Thyroid gland (tissue), 4 donors: ENCODE measurements at regions not wholly inside any gene's neighbourhood (a gene's known extent, or its start where the extent isn't known, plus 50 kb on each side); places are given as distances from the start of the nearest gene placed in this dataset.

Experiments used
- DNase-seq, 2 donors: peaks; one replicate each; pipeline ENCODE4 v3.0.0-alpha.2; 2019
- H3K27ac ChIP-seq, 3 donors: fragments of 200-600 bp; sonication (generic); 1 replicate in 2 of 3; 2 replicates in 1 of 3; pipeline ENCODE4 v1.5.1; 2016 to 2019; ENCODE audit warnings: mild to moderate bottlenecking in 1 of 3, moderate library complexity in 1 of 3
- H3K27me3 ChIP-seq: fragments of 200-600 bp; sonication (generic); one replicate; pipeline ENCODE4 v1.5.1; 2019
- H3K36me3 ChIP-seq, 2 donors: fragments of 200-600 bp; sonication (generic); one replicate each; pipeline ENCODE4 v1.5.1; 2016 to 2019
- H3K4me1 ChIP-seq, 2 donors: fragments of 200-600 bp; sonication (generic); one replicate each; pipeline ENCODE4 v1.5.1; 2017 to 2019
- H3K4me3 ChIP-seq, 3 donors: fragments of 200-600 bp; sonication (generic); replicated peaks in 1 of 3; 1 replicate in 2 of 3; 2 replicates in 1 of 3; pipeline ENCODE4 v1.5.1; 2016; ENCODE audit warnings: mild to moderate bottlenecking in 1 of 3
- H3K9me3 ChIP-seq: fragments of 200-600 bp; sonication (generic); one replicate; pipeline ENCODE4 v1.5.1; 2017
- POLR2A ChIP-seq, 2 donors: fragments of 450-650 bp; IDR thresholded peaks; one replicate each; pipeline ENCODE4 v1.6.1; 2017; ENCODE audit warnings: antibody characterized with exemption in 2 of 2, mild to moderate bottlenecking in 2 of 2, moderate library complexity in 1 of 2
- WGBS, 2 donors: methylation state at CpG; one replicate each; pipeline ENCODE4 v1.1.5; 2017; 5-methylcytosine and 5-hydroxymethylcytosine counted together
- intact Hi-C: fragments of 100-400 bp; cut with DNase I; formaldehyde crosslinking; loops from one replicate; pipeline ENCODE4 v1.15.1; 2023
- TF ChIP-seq, protein P1 (sequence below), 6 experiments: fragments of 200-600 bp in 3 of 6; fragments of 450-650 bp in 3 of 6; sonication (generic) in 3 of 6; IDR thresholded peaks; one replicate each; pipeline ENCODE4 v1.5.1; 2016 to 2019; ENCODE audit warnings: antibody characterized with exemption in 6 of 6, mild to moderate bottlenecking in 2 of 6, inconsistent platforms in 1 of 6, moderate library complexity in 1 of 6

DNA sequence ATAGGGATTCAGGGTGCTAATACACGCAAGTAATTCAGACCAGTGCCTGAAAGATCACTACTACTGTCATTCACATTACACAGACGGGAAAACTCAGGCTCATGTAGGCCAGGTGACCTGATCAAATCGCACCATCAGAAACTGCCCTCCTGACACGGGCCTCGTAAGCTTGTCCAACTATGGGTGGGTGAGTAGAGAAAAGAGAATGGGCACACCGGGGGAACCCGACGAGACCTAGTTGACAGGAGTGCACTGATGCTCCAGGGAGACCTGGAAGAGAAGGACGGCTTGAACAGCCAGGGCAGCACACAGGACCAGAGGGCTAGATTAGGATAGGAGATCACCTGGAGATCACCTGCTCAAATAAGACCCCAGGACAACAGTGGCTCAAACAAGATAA is 166.9 kb upstream of the DIO3 start:
- no peak for DNase-seq
- TF ChIP-seq, protein P1, sequence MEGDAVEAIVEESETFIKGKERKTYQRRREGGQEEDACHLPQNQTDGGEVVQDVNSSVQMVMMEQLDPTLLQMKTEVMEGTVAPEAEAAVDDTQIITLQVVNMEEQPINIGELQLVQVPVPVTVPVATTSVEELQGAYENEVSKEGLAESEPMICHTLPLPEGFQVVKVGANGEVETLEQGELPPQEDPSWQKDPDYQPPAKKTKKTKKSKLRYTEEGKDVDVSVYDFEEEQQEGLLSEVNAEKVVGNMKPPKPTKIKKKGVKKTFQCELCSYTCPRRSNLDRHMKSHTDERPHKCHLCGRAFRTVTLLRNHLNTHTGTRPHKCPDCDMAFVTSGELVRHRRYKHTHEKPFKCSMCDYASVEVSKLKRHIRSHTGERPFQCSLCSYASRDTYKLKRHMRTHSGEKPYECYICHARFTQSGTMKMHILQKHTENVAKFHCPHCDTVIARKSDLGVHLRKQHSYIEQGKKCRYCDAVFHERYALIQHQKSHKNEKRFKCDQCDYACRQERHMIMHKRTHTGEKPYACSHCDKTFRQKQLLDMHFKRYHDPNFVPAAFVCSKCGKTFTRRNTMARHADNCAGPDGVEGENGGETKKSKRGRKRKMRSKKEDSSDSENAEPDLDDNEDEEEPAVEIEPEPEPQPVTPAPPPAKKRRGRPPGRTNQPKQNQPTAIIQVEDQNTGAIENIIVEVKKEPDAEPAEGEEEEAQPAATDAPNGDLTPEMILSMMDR (IDR thresholded peaks at IDR 0.05): no peak
- Histone ChIP-seq H3K27me3 (no peaks in the 10 kb centered on the region), H3K4me1 (no peaks in the 10 kb centered on the region), H3K9me3 (no peaks in the 10 kb centered on the region), H3K27ac (no peak overlapping the region), H3K4me3 (no peak overlapping the region), H3K36me3 (no peaks in the 10 kb centered on the region)
- 92% methylated on average over 9 of the region's 9 CpGs for WGBS, 2 donors
- intact Hi-C loops: no loop called here

DNA sequence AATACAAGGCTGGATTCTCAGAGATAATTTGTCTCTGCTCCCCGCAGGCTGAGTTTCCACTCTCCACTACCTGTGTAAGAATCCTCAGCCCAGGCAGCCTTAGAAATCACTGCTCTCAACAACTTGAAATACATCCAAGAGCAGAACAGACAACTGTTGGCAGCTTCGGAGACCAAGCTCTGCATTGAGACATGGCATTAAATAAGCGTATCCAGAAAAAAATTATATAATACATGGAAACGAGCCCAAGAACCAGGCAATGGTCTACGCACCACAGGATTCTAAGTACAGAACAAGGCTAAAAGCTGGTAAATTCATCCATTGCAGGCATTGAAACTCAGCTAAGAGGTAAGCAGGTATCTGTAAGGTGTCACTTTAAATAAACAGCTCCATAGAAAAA is 165.5 kb upstream of the DIO3 start:
- H3K27ac ChIP-seq: no peak overlapping the region
- no peaks in the 10 kb centered on the region for H3K27me3 ChIP-seq
- 70 to 86% methylated on average over 5 of the region's 5 CpGs for WGBS, 2 donors
- no peaks in the 10 kb centered on the region for H3K4me1 ChIP-seq
- no peak for DNase-seq
- TF ChIP-seq, protein P1 (IDR thresholded peaks at IDR 0.05): no peak
- intact Hi-C loops: no loop called here
- H3K36me3 ChIP-seq: no peaks in the 10 kb centered on the region
- H3K4me3 ChIP-seq: no peak overlapping the region
- no peaks in the 10 kb centered on the region for H3K9me3 ChIP-seq

DNA sequence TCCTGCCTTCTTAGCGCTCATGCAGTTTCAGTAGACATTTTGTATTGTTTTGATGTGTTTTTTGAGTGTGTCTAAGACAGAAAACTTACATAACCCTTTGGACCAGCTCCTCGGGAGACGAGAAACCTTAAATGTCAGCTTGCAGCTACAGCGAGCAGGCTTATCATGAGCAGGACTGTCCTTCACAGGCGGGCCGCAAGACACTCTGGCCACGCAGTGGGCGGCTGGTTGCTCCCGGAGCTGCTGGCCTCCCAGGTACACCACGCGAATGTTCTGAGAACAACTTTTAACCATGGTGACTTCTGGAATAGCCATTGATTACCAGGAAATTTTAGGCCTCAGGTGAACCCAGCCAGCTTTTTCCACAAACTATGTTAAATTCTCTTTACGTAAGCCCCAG is 164.1 kb upstream of the DIO3 start:
- no peaks in the 10 kb centered on the region for H3K4me1 ChIP-seq
- H3K27ac ChIP-seq: no peak overlapping the region
- peaks cover 2% of the 10 kb centered on the region for H3K27me3 ChIP-seq
- WGBS, 2 donors: 90 to 93% methylated on average over 12 of the region's 12 CpGs
- TF ChIP-seq, protein P1 (IDR thresholded peaks at IDR 0.05): no peak
- no peak for TF ChIP-seq POLR2A (IDR thresholded peaks at IDR 0.05)
- no peak for DNase-seq
- H3K4me3 ChIP-seq: no peak overlapping the region
- H3K9me3 ChIP-seq: no peaks in the 10 kb centered on the region
- intact Hi-C loops: no loop called here
- H3K36me3 ChIP-seq: no peaks in the 10 kb centered on the region

DNA sequence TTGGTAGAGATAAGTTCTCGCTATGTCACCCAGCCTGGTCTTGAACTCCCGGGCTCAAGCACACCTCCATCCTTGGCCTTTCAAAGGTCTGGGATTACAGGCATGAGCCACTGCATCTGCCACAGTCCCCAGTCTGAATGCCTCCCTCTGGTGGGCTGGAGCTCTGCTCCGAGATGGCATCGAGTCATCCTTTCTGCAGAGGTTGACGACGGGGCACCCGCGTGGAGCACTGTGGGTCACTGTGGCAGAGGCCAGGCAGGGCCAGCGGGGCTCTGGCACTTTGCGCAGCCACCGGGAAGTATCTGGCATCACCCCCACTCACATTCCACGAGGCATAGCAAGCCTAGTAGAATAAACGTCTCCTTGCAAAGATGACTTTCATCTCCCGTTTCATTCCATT is 163.3 kb upstream of the DIO3 start:
- Histone ChIP-seq H3K4me3 (no peak overlapping the region), H3K27ac (no peak overlapping the region), H3K27me3 (peaks cover 2% of the 10 kb centered on the region), H3K36me3 (no peaks in the 10 kb centered on the region), H3K9me3 (no peaks in the 10 kb centered on the region), H3K4me1 (no peaks in the 10 kb centered on the region)
- no peak for DNase-seq
- 79 to 83% methylated on average over 7 to 14 of the region's 14 CpGs for WGBS, 2 donors
- intact Hi-C loops: no loop called here
- no peak for TF ChIP-seq POLR2A (IDR thresholded peaks at IDR 0.05)
- TF ChIP-seq, protein P1 (IDR thresholded peaks at IDR 0.05): no peak

DNA sequence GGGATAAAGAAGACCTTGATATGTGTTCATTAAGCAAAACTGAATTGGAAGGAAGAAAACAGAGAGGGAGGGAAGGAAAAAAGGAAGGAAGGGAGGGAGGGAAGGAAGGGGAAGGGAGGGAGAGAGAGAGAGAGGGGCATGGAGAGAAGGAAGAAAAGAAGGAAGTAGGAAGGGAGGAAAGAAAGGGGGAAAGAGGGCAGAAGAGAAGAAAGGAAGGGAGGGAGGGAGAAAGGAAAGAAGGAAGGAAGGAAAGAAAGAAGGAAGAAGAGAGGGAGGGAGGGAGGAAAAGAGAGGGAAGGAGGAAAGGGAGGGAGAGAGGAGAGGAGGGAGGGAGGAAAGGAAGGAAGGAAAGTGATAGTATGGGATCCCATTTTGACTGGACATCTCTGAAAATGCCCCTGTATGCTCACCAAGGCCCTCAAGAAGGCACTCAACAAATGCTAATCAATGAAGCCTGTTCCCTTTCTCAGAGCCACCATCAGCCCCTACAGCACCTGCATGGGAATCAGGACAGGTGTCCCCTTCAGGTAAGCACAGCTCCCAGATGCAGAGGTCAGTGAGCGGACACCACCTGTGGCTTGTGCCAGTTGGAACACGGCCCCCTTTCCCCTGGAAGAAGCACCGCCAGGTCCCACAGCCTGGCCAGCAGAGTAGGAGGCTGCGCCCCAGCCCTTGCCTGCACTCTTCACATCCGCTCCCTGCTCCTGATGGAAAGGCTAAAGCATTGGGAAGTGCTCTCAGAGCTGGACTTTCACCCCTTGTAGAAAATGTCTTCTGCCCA is 161.4 kb upstream of the DIO3 start:
- TF ChIP-seq, protein P1 (IDR thresholded peaks at IDR 0.05): no peak
- TF ChIP-seq POLR2A (IDR thresholded peaks at IDR 0.05): no peak
- no peak for DNase-seq
- no peaks in the 10 kb centered on the region for H3K4me1 ChIP-seq
- 89 to 97% methylated on average over 5 of the region's 5 CpGs for WGBS, 2 donors
- no peak overlapping the region for H3K4me3 ChIP-seq
- H3K27ac ChIP-seq: no peak overlapping the region
- H3K36me3 ChIP-seq: no peaks in the 10 kb centered on the region
- H3K9me3 ChIP-seq: no peaks in the 10 kb centered on the region
- intact Hi-C loops: no loop called here
- H3K27me3 ChIP-seq: peaks cover 2% of the 10 kb centered on the region
